Panc1 (cell line): ENCODE measurements at regions not wholly inside any gene's neighbourhood (a gene's known extent, or its start where the extent isn't known, plus 50 kb on each side); places are given as distances from the start of the nearest gene placed in this dataset.

Experiments used
- CTCF ChIP-seq: fragments of 450-650 bp; IDR thresholded peaks from 2 replicates; pipeline ENCODE4 v1.5.1; 2017; ENCODE audit warnings: mild to moderate bottlenecking
- POLR2AphosphoS5 ChIP-seq: IDR thresholded peaks from 2 replicates; pipeline ENCODE4 v1.6.1; 2012; ENCODE audit warnings: mild to moderate bottlenecking, low read depth, low read length, moderate library complexity
- SIN3A ChIP-seq: IDR thresholded peaks from 2 replicates; pipeline ENCODE4 v1.6.1; 2012; ENCODE audit warnings: low read depth, mild to moderate bottlenecking, low read length, moderate library complexity, borderline replicate concordance; ENCODE audit not compliant: insufficient read depth

- TF ChIP-seq CTCF (no peak), POLR2AphosphoS5 (no peak), SIN3A (no peak)
These were observed 460.7 kb downstream of the ZNF608 start for GRCh38 chr5:124285733-124286132.
